HUES64 (cell line): ENCODE measurements at regions not wholly inside any gene's neighbourhood (a gene's known extent, or its start where the extent isn't known, plus 50 kb on each side); places are given as distances from the start of the nearest gene placed in this dataset.
"Not testable (repeated sequence)": the region's sequence is repeated elsewhere in the genome, so short reads cannot be mapped to it uniquely, and the experiment has no call there.

ENCODE experiments used
- H3K27ac ChIP-seq: 2 replicates; pipeline ENCODE4 v1.7.0; 2013; ENCODE audit warnings: low read depth, low read length, inconsistent platforms
- H3K27me3 ChIP-seq: 2 replicates; pipeline ENCODE4 v1.6.1; 2013; ENCODE audit warnings: mild to moderate bottlenecking, low read length; ENCODE audit not compliant: insufficient read depth
- H3K36me3 ChIP-seq: 2 replicates; pipeline ENCODE4 v1.6.1; 2013; ENCODE audit warnings: mild to moderate bottlenecking, low read length; ENCODE audit not compliant: insufficient read depth
- H3K4me1 ChIP-seq: 2 replicates; pipeline ENCODE4 v1.6.1; 2013; ENCODE audit warnings: mild to moderate bottlenecking, low read length, moderate library complexity; ENCODE audit not compliant: insufficient read depth
- H3K4me3 ChIP-seq: 2 replicates; pipeline ENCODE4 v1.5.1; 2013; ENCODE audit warnings: mild to moderate bottlenecking, low read length, moderate library complexity
- H3K9ac ChIP-seq: 2 replicates; pipeline ENCODE4 v1.6.1; 2013; ENCODE audit warnings: mild to moderate bottlenecking, low read depth, low read length
- H3K9me3 ChIP-seq: 2 replicates; pipeline ENCODE4 v1.6.1; 2013; ENCODE audit warnings: low read depth, low read length; ENCODE audit not compliant: insufficient read depth
- WGBS: fragments of 150-250, 120-280 bp; methylation state at CpG from one replicate; pipeline ENCODE4 v1.1.7; 2013; ENCODE audit warnings: missing lambda C conversion rate; 5-methylcytosine and 5-hydroxymethylcytosine counted together

DNA sequence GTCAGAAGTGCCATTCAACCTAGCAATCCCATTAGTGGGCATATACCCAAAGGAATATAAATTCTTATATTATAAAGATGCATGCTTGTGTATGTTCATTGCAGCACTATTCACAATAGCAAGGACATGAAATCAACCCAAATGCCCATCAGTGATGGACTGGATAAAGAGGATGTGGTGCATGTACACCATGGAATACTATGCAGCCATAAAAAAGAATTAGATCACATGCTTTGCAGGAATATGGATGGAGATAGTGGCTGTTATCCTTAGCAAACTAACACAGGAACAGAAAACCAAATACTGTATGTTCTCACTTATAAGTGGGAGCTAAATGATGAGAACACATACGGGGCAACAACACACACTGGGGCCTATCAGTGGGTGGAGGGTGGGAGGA lies 75.5 kb upstream of the UCN3 start:
- not testable (repeated sequence) for H3K4me3 ChIP-seq, H3K9ac ChIP-seq, H3K27ac ChIP-seq, H3K27me3 ChIP-seq, H3K9me3 ChIP-seq, H3K36me3 ChIP-seq
- 96% methylated on average over 1 of the region's 1 CpG for WGBS
- peaks cover 17% of the 10 kb centered on the region for H3K4me1 ChIP-seq

DNA sequence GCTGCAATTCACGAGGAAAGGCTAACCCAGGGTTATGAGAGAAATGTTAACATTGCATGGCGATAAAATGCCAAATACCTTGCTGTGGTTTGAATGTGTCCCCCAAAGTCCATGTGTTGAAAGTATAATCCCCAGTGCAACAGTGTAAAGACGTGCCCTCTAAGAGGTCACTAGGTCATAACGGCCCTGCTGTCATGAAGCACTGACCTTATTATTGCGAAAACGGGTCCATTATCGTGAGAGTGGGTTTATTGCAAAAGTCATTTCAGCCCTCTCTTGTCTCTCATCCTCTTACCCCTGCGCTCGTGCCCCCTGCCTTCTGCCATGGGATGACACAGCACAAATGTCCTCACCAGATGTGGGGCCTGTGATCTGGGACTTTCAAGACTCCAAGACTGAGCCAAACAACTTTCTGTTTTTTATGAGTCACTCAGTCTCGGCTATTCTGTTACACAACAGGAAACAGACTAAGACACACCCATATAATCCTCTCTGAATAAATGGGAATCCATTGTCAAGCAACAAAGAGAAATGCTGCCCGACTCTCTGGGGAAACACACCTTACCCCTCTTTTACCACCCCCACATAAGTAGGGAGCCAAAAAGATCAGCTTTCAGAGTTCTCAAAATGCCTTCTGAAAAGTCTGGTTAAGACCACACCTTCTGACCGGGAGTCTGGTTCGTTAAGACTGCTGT lies 73.1 kb upstream of the UCN3 start:
- Histone ChIP-seq H3K27ac (no peak overlapping the region), H3K9ac (no peak overlapping the region), H3K36me3 (no peaks in the 10 kb centered on the region), H3K9me3 (no peaks in the 10 kb centered on the region), H3K4me1 (peaks cover 11% of the 10 kb centered on the region), H3K4me3 (no peak overlapping the region), H3K27me3 (no peaks in the 10 kb centered on the region)
- 90% methylated on average over 13 of the region's 13 CpGs for WGBS

DNA sequence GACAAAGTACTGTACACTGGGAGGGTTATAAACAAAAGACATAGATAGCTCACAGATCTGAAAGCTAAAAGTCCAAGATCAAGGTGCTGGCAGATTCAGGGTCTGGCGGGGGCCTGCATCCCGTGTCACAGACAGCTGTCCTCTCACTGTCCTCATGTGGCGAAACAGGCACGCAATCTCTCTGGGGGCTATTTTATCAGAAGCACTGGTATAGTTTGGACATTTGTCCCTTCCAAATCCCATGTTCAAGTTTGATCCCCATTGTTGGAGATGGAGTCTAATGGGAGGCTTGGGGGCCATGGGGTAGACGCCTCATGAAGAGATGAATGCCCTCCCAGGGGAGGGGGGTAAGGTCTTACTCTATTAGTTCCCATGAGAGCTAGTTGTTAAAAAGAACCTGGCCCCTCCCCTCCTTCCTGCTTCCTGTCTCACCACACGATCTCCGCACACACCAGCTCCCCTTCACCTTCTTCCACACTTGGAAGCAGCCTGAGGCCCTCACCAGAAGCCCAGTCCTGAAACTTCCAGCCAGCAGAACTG lies 72.5 kb upstream of the UCN3 start:
- H3K9ac ChIP-seq, result no peak overlapping the region
- WGBS, result 94% methylated on average over 7 of the region's 7 CpGs
- no peak overlapping the region for H3K27ac ChIP-seq

DNA sequence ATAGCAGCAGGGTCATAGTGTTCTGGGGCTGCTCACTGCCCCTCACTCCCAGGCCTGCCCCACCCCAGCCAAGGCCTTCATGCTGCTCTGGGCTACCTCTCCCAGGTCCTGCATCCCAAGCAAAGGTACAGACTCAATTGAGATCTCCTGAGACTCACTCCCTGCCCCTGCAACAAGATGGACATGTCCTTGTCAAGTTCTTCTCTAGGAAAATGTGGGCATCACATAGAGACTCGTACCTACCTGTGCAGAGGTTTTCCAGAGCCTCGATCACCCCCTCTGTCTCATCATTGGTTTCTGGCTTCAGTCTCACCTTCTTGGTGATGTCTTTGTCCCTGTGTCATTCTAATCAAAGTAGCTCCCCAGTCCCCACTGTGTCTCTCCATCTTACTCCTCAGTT lies 71.8 kb upstream of the UCN3 start:
- peaks cover 11% of the 10 kb centered on the region; the same call in 1 of the 2 replicates for H3K4me1 ChIP-seq
- not testable (repeated sequence) for H3K9me3 ChIP-seq, H3K27me3 ChIP-seq, H3K9ac ChIP-seq, H3K4me3 ChIP-seq, H3K27ac ChIP-seq, H3K36me3 ChIP-seq
- 93% methylated on average over 2 of the region's 2 CpGs for WGBS

More for the DNA sequence above, 72.5 kb upstream of the UCN3 start:
- peaks cover 11% of the 10 kb centered on the region for H3K4me1 ChIP-seq
- H3K27me3 ChIP-seq, result no peaks in the 10 kb centered on the region
- no peak overlapping the region for H3K4me3 ChIP-seq
- H3K36me3 ChIP-seq, result no peaks in the 10 kb centered on the region
- no peaks in the 10 kb centered on the region for H3K9me3 ChIP-seq

- 55% methylated on average over 15 of the region's 15 CpGs for WGBS
- Histone ChIP-seq H3K27ac (no peak overlapping the region), H3K4me3 (no peak overlapping the region), H3K4me1 (peaks cover 11% of the 10 kb centered on the region; the same call in 1 of the 2 replicates), H3K9me3 (no peaks in the 10 kb centered on the region), H3K27me3 (no peaks in the 10 kb centered on the region), H3K9ac (no peak overlapping the region), H3K36me3 (no peaks in the 10 kb centered on the region)
These were observed 70.8 kb upstream of the UCN3 start for GRCh38 chr10:5293691-5294550.

DNA sequence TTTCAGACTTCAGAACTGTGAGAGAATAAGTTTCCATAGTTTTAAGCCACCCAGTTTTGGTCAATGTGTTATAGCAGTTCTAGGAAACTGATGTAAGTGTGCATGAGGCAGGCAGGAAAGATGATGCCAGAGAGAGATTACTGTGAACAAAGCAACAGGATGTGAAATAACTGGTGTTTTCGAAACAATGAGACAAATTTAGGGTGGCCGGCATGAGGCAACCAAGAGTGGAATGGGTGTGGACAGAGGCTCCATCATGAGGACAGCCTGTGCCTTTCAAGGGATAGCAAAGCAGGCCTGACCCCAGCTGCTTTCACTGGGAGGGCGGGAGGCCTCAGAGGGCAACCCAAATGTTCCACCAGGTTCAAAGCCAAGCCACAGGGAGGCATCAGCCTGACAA lies 67.3 kb upstream of the UCN3 start:
- Histone ChIP-seq H3K4me3 (no peak overlapping the region), H3K9me3 (no peaks in the 10 kb centered on the region), H3K27ac (no peak overlapping the region), H3K27me3 (no peaks in the 10 kb centered on the region; the same call in 1 of the 2 replicates), H3K4me1 (no peaks in the 10 kb centered on the region; the same call in 1 of the 2 replicates), H3K36me3 (no peaks in the 10 kb centered on the region), H3K9ac (no peak overlapping the region)
- WGBS, result 89% methylated on average over 3 of the region's 3 CpGs

GRCh38 chr10:5297996-5298395 lies 66.8 kb upstream of the UCN3 start:
- 94% methylated on average over 4 of the region's 4 CpGs for WGBS
- Histone ChIP-seq H3K4me3 (no peak overlapping the region), H3K27ac (no peak overlapping the region), H3K4me1 (no peaks in the 10 kb centered on the region), H3K27me3 (no peaks in the 10 kb centered on the region; the same call in 1 of the 2 replicates), H3K9ac (no peak overlapping the region), H3K9me3 (no peaks in the 10 kb centered on the region), H3K36me3 (no peaks in the 10 kb centered on the region)

DNA sequence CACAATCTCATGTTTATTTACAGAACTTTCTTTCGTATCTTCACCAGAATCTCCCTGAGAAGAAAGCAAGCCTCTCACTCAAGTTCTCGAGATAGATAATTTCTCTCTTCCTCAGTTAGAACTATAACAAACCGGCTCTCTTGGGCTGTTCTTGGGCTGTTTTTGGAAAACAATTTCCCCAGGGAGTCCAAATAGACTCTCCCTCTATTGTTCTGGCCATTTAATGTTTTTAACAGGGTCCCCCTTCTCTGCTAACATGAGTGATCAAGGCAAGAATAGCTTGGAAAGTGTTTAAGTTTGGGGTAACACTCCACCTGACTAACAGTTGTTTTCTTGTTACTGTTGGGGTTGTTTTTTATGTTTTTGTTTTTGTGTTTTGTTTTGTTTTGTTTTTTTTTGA lies 64.8 kb upstream of the UCN3 start:
- Histone ChIP-seq H3K27me3 (no peaks in the 10 kb centered on the region; the same call in 1 of the 2 replicates), H3K4me3 (no peak overlapping the region), H3K36me3 (no peaks in the 10 kb centered on the region), H3K4me1 (no peaks in the 10 kb centered on the region), H3K9me3 (peaks cover 2% of the 10 kb centered on the region), H3K9ac (no peak overlapping the region), H3K27ac (no peak overlapping the region)
- 92% methylated on average over 3 of the region's 3 CpGs for WGBS

- 95% methylated on average over 2 of the region's 2 CpGs for WGBS
- no peaks in the 10 kb centered on the region; the same call in 1 of the 2 replicates for H3K27me3 ChIP-seq
- H3K4me3 ChIP-seq, result no peak overlapping the region
- H3K4me1 ChIP-seq, result no peaks in the 10 kb centered on the region
- peaks cover 2% of the 10 kb centered on the region for H3K9me3 ChIP-seq
- H3K36me3 ChIP-seq, result no peaks in the 10 kb centered on the region
- no peak overlapping the region for H3K9ac ChIP-seq
- no peak overlapping the region for H3K27ac ChIP-seq
These were observed 61.3 kb upstream of the UCN3 start for GRCh38 chr10:5303504-5303903.

GRCh38 chr10:5305374-5305773 lies 59.4 kb upstream of the UCN3 start:
- Histone ChIP-seq H3K4me1 (no peaks in the 10 kb centered on the region), H3K4me3 (no peak overlapping the region)
- WGBS, result 92% methylated on average over 7 of the region's 7 CpGs

GRCh38 chr10:5310914-5311313 lies 53.9 kb upstream of the UCN3 start:
- Histone ChIP-seq H3K4me1 (no peaks in the 10 kb centered on the region), H3K9me3 (no peaks in the 10 kb centered on the region), H3K36me3 (no peaks in the 10 kb centered on the region), H3K27me3 (no peaks in the 10 kb centered on the region), H3K4me3 (no peak overlapping the region), H3K27ac (no peak overlapping the region), H3K9ac (no peak overlapping the region)
- 89% methylated on average over 3 of the region's 3 CpGs for WGBS

More at GRCh38 chr10:5305374-5305773, 59.4 kb upstream of the UCN3 start:
- no peak overlapping the region for H3K27ac ChIP-seq
- no peaks in the 10 kb centered on the region for H3K36me3 ChIP-seq
- no peak overlapping the region for H3K9ac ChIP-seq
- no peaks in the 10 kb centered on the region for H3K27me3 ChIP-seq
- H3K9me3 ChIP-seq, result peaks cover 2% of the 10 kb centered on the region
